Keratinocyte (primary cell): ENCODE measurements at regions not wholly inside any gene's neighbourhood (a gene's known extent, or its start where the extent isn't known, plus 50 kb on each side); places are given as distances from the start of the nearest gene placed in this dataset.

Source experiments
- DNase-seq: peaks from one replicate; pipeline ENCODE4 v3.0.0-alpha.2; 2011; ENCODE audit warnings: low read depth, missing footprints, low spot score
- FAIRE-seq: peaks from 2 replicates; lab custom pipeline; 2011; peaks lifted over from hg19 to GRCh38; lab: Jason Lieb, UNC
- H2AFZ ChIP-seq: 2 replicates; pipeline ENCODE4 v1.6.0; 2012; ENCODE audit warnings: low read length, control low read depth, inconsistent platforms; ENCODE audit not compliant: control insufficient read depth
- H3K27ac ChIP-seq: 2 replicates; pipeline ENCODE4 v1.5.1; 2011; ENCODE audit warnings: low read length; ENCODE audit not compliant: control insufficient read depth, insufficient read depth
- H3K27me3 ChIP-seq: 3 replicates; pipeline ENCODE4 v1.6.0; 2011; ENCODE audit warnings: low read length; ENCODE audit not compliant: control insufficient read depth, insufficient read depth; ENCODE audit errors: extremely low read depth
- H3K36me3 ChIP-seq, 2 experiments: 2 replicates in 1 of 2; 3 replicates in 1 of 2; pipeline ENCODE4 v1.5.1; 2011; ENCODE audit warnings: low read length in 2 of 2, mild to moderate bottlenecking in 1 of 2; ENCODE audit not compliant: control insufficient read depth in 2 of 2, insufficient read depth in 2 of 2; ENCODE audit errors: extremely low read depth in 1 of 2
- H3K4me1 ChIP-seq: 3 replicates; pipeline ENCODE4 v1.5.1; 2011; ENCODE audit warnings: low read length; ENCODE audit not compliant: control insufficient read depth, insufficient read depth; ENCODE audit errors: extremely low read depth
- H3K4me2 ChIP-seq: 3 replicates; pipeline ENCODE4 v1.6.0; 2011; ENCODE audit warnings: low read depth, low read length; ENCODE audit not compliant: control insufficient read depth, insufficient read depth; ENCODE audit errors: extremely low read depth
- H3K4me3 ChIP-seq, 3 experiments: fragments of 200-600 bp in 1 of 3; sonication (generic) in 1 of 3; 2 replicates in 2 of 3; 3 replicates in 1 of 3; pipeline ENCODE4 v1.5.1; 2011 to 2016; ENCODE audit warnings: low read length in 3 of 3, mild to moderate bottlenecking in 3 of 3, control low read depth in 2 of 3, inconsistent platforms in 1 of 3, low read depth in 1 of 3, mixed read lengths in 1 of 3, mixed run types in 1 of 3, moderate library complexity in 1 of 3; ENCODE audit not compliant: control insufficient read depth in 2 of 3, insufficient read depth in 2 of 3; ENCODE audit errors: extremely low read depth in 1 of 3
- H3K79me2 ChIP-seq: 2 replicates; pipeline ENCODE4 v1.6.0; 2012; ENCODE audit warnings: low read length; ENCODE audit not compliant: control insufficient read depth, insufficient read depth
- H3K9ac ChIP-seq: 3 replicates; pipeline ENCODE4 v1.6.0; 2011; ENCODE audit warnings: low read length; ENCODE audit not compliant: control insufficient read depth, insufficient read depth; ENCODE audit errors: extremely low read depth
- H3K9me1 ChIP-seq: 3 replicates; pipeline ENCODE4 v1.6.0; 2011; ENCODE audit warnings: low read length; ENCODE audit not compliant: control insufficient read depth, insufficient read depth; ENCODE audit errors: extremely low read depth
- H3K9me3 ChIP-seq: 2 replicates; pipeline ENCODE4 v1.5.1; 2012; ENCODE audit warnings: low read depth, low read length; ENCODE audit not compliant: control insufficient read depth
- H4K20me1 ChIP-seq: 3 replicates; pipeline ENCODE4 v1.6.0; 2011; ENCODE audit warnings: low read length; ENCODE audit not compliant: control insufficient read depth, insufficient read depth; ENCODE audit errors: extremely low read depth
- CTCF ChIP-seq, 3 experiments: IDR thresholded peaks in 1 of 3; conservative IDR thresholded peaks in 1 of 3; optimal IDR thresholded peaks in 1 of 3; 2 replicates in 2 of 3; 3 replicates in 1 of 3; pipeline versions ENCODE3 to v1.5.1; 2011; ENCODE audit warnings: low read length in 3 of 3, mild to moderate bottlenecking in 3 of 3, moderate library complexity in 2 of 3, control low read depth in 1 of 3, inconsistent platforms in 1 of 3; ENCODE audit not compliant: insufficient read depth in 2 of 3; ENCODE audit errors: extremely low read depth in 1 of 3
- EZH2 ChIP-seq: IDR thresholded peaks from one replicate; pipeline ENCODE4 v1.6.1; 2012; ENCODE audit warnings: inconsistent platforms, mild to moderate bottlenecking, low read length, moderate library complexity
- dilution Hi-C: fragments of 300-500 bp; cut with MboI; formaldehyde crosslinking; loops from one replicate; pipeline ENCODE4 v1.7.0; 2020; ENCODE audit warnings: low sequenced_read_pairs; ENCODE audit not compliant: extremely low pct_ligation_motif_present

GRCh38 chr12:11510671-11511070, 115.3 kb upstream of the PRB2 start:
- no peak overlapping the region for H3K4me2 ChIP-seq
- no peak overlapping the region for H3K4me3 ChIP-seq
- DNase-seq = no peak
- H3K9me3 ChIP-seq = no peaks in the 10 kb centered on the region
- no peak overlapping the region for H3K9ac ChIP-seq
- H4K20me1 ChIP-seq = no peaks in the 10 kb centered on the region
- no peaks in the 10 kb centered on the region for H3K9me1 ChIP-seq
- dilution Hi-C loops = no loop called here
- no peaks in the 10 kb centered on the region for H3K27me3 ChIP-seq
- no peaks in the 10 kb centered on the region for H3K36me3 ChIP-seq
- H3K27ac ChIP-seq = no peak overlapping the region
- H3K79me2 ChIP-seq = no peaks in the 10 kb centered on the region
- FAIRE-seq = no peak
- H3K4me1 ChIP-seq = no peaks in the 10 kb centered on the region
- TF ChIP-seq EZH2 (no peak), CTCF (optimal IDR thresholded peaks at IDR 0.05 in 1 of 3, IDR thresholded peaks at IDR 0.05 in 1 of 3, conservative IDR thresholded peaks at IDR 0.05 in 1 of 3; ENCODE audit: extremely low read depth in 1 of 3, insufficient read depth in 2 of 3, low read length in 3 of 3) (no peak)
- no peak overlapping the region for H2AFZ ChIP-seq

GRCh38 chr12:11513288-11513687, 117.9 kb upstream of the PRB2 start:
- no peak for FAIRE-seq
- no peaks in the 10 kb centered on the region for H3K36me3 ChIP-seq
- H3K9me3 ChIP-seq = no peaks in the 10 kb centered on the region
- no peak overlapping the region for H3K9ac ChIP-seq
- H3K4me1 ChIP-seq = no peaks in the 10 kb centered on the region
- no peak for DNase-seq
- H3K79me2 ChIP-seq = no peaks in the 10 kb centered on the region
- dilution Hi-C loops = no loop called here
- no peak overlapping the region for H3K27ac ChIP-seq
- TF ChIP-seq CTCF (optimal IDR thresholded peaks at IDR 0.05 in 1 of 3, IDR thresholded peaks at IDR 0.05 in 1 of 3, conservative IDR thresholded peaks at IDR 0.05 in 1 of 3; ENCODE audit: extremely low read depth in 1 of 3, insufficient read depth in 2 of 3, low read length in 3 of 3) (no peak), EZH2 (no peak)
- H4K20me1 ChIP-seq = no peaks in the 10 kb centered on the region
- no peaks in the 10 kb centered on the region for H3K9me1 ChIP-seq
- H3K27me3 ChIP-seq = no peaks in the 10 kb centered on the region
- no peak overlapping the region for H2AFZ ChIP-seq
- no peak overlapping the region for H3K4me2 ChIP-seq
- H3K4me3 ChIP-seq = no peak overlapping the region
